ENCODE measurements at regions not wholly inside any gene's neighbourhood (a gene's known extent, or its start where the extent isn't known, plus 50 kb on each side); places are given as distances from the start of the nearest gene placed in this dataset.

GRCh38 chr15:70306582-70306981 lies 208.9 kb upstream of the TLE3 start:
- TF ChIP-seq, protein P1, sequence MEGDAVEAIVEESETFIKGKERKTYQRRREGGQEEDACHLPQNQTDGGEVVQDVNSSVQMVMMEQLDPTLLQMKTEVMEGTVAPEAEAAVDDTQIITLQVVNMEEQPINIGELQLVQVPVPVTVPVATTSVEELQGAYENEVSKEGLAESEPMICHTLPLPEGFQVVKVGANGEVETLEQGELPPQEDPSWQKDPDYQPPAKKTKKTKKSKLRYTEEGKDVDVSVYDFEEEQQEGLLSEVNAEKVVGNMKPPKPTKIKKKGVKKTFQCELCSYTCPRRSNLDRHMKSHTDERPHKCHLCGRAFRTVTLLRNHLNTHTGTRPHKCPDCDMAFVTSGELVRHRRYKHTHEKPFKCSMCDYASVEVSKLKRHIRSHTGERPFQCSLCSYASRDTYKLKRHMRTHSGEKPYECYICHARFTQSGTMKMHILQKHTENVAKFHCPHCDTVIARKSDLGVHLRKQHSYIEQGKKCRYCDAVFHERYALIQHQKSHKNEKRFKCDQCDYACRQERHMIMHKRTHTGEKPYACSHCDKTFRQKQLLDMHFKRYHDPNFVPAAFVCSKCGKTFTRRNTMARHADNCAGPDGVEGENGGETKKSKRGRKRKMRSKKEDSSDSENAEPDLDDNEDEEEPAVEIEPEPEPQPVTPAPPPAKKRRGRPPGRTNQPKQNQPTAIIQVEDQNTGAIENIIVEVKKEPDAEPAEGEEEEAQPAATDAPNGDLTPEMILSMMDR (IDR thresholded peaks at IDR 0.05) = no peak

DNA sequence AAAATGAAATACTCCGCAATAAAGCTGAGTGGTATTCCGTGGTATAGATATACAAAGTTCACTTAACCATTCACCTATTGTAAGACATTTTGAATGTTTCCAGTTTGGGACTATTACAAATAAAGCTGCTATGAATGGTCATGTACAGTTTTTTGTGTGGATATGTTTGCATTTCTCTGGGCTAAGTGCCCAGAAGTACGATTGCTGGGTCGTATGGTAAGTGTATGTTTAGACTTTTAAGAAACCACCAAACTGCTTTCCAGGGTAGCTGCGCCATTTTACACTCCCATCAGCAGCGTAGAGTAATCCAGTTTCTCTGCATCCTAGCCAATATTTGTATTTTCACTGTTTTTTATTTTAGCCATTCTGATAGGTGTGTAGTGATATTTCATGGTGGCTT lies 208.4 kb upstream of the TLE3 start:
- TF ChIP-seq, protein P1 (IDR thresholded peaks at IDR 0.05) = no peak

GRCh38 chr15:70303981-70304380 lies 206.3 kb upstream of the TLE3 start:
- TF ChIP-seq, protein P1 (IDR thresholded peaks at IDR 0.05) = no peak

- TF ChIP-seq, protein P1 (IDR thresholded peaks at IDR 0.05) = no peak
These were observed 204.6 kb upstream of the TLE3 start for GRCh38 chr15:70302360-70302759.

- TF ChIP-seq, protein P1 (IDR thresholded peaks at IDR 0.05) = no peak
These were observed 203.7 kb upstream of the TLE3 start for GRCh38 chr15:70301396-70301795.

GRCh38 chr15:70299931-70300869 lies 202.5 kb upstream of the TLE3 start:
- TF ChIP-seq, protein P1 (IDR thresholded peaks at IDR 0.05) = no peak

DNA sequence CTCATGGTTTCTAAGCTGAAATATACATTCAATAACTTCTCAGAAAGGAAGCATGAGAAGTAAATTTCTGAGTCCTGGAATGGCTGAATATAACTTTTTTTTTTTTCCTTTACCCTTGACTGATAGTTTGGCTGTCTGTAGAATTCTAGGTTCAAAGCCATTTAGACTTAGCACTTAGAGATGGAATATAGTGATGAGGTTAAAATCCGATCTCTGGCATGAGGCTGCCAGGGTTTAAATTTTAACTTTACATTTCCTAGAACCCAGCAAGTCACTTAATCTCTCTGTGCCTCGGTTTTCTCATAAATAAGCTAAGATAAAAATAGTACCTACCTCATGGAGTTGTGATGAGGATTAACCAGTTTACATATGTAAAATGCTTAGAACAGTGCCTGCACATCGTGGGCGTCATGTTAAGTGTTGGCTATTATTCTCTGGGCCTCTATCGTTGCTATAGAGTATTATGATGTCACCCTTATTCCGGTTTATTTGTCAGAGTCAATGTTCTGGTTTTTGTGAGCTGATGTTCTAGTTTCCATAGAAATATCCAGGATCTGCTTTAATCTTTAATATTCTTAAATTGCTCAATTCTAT lies 199.8 kb upstream of the TLE3 start:
- TF ChIP-seq, protein P1 (IDR thresholded peaks at IDR 0.05) = no peak

Measured in LNCAP (cell line).